Chondrocyte (in vitro differentiated cells): ENCODE measurements at regions not wholly inside any gene's neighbourhood (a gene's known extent, or its start where the extent isn't known, plus 50 kb on each side); places are given as distances from the start of the nearest gene placed in this dataset.

Experiments used
- DNase-seq: peaks from one replicate; pipeline ENCODE4 v3.0.0; 2021; ENCODE audit warnings: mixed read lengths, low spot score
- H3K27ac Mint-ChIP-seq: one replicate; pipeline ENCODE4 v1.8.0; 2021; ENCODE audit warnings: mild to moderate bottlenecking, moderate library complexity, mixed read lengths; ENCODE audit not compliant: unreplicated experiment
- H3K27me3 Mint-ChIP-seq: 2 replicates; pipeline ENCODE4 v1.8.0; 2021; ENCODE audit warnings: low read depth, mixed read lengths
- H3K36me3 Mint-ChIP-seq: 2 replicates; pipeline ENCODE4 v1.8.0; 2021; ENCODE audit warnings: low read depth, mixed read lengths
- H3K4me1 Mint-ChIP-seq: 2 replicates; pipeline ENCODE4 v1.8.0; 2021; ENCODE audit warnings: low read depth, mild to moderate bottlenecking, mixed read lengths
- H3K4me3 Mint-ChIP-seq: one replicate; pipeline ENCODE4 v1.8.0; 2021; ENCODE audit warnings: mild to moderate bottlenecking, moderate library complexity, mixed read lengths; ENCODE audit not compliant: unreplicated experiment
- H3K9me3 Mint-ChIP-seq: 2 replicates; pipeline ENCODE4 v1.8.0; 2021; ENCODE audit warnings: low read depth, mixed read lengths
- TF ChIP-seq, protein P1 (sequence below): fragments of 200-600 bp; sonication (generic); IDR thresholded peaks from 2 replicates; pipeline ENCODE4 v1.5.0; 2021; ENCODE audit warnings: antibody characterized with exemption, mild to moderate bottlenecking, moderate library complexity

DNA sequence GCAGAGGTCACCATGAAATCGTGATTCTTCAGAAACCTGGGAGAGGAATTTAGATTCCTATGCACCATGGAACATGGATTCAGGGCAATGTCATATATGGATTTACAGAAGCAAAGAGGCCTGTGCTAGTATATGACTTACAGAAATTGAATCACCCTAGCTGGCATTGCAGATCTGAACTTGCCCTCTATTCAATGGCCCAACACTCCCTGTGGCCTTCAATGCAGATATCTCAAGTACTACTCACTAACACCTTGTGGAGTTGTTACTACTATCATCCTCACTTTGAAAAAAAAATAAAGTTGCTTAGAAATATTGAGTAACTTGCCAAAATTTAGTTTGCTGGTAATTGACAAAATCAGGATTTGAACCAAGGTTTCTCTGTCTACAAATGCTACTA, 305.4 kb upstream of the SLITRK1 start:
- peaks cover 2% of the 10 kb centered on the region for H3K36me3 Mint-ChIP-seq
- H3K9me3 Mint-ChIP-seq, result peaks cover 11% of the 10 kb centered on the region
- DNase-seq, result no peak
- no peak overlapping the region for H3K4me3 Mint-ChIP-seq
- H3K4me1 Mint-ChIP-seq, result peaks cover 13% of the 10 kb centered on the region
- TF ChIP-seq, protein P1, sequence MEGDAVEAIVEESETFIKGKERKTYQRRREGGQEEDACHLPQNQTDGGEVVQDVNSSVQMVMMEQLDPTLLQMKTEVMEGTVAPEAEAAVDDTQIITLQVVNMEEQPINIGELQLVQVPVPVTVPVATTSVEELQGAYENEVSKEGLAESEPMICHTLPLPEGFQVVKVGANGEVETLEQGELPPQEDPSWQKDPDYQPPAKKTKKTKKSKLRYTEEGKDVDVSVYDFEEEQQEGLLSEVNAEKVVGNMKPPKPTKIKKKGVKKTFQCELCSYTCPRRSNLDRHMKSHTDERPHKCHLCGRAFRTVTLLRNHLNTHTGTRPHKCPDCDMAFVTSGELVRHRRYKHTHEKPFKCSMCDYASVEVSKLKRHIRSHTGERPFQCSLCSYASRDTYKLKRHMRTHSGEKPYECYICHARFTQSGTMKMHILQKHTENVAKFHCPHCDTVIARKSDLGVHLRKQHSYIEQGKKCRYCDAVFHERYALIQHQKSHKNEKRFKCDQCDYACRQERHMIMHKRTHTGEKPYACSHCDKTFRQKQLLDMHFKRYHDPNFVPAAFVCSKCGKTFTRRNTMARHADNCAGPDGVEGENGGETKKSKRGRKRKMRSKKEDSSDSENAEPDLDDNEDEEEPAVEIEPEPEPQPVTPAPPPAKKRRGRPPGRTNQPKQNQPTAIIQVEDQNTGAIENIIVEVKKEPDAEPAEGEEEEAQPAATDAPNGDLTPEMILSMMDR, result no peak
- no peak overlapping the region for H3K27ac Mint-ChIP-seq
- no peaks in the 10 kb centered on the region for H3K27me3 Mint-ChIP-seq

DNA sequence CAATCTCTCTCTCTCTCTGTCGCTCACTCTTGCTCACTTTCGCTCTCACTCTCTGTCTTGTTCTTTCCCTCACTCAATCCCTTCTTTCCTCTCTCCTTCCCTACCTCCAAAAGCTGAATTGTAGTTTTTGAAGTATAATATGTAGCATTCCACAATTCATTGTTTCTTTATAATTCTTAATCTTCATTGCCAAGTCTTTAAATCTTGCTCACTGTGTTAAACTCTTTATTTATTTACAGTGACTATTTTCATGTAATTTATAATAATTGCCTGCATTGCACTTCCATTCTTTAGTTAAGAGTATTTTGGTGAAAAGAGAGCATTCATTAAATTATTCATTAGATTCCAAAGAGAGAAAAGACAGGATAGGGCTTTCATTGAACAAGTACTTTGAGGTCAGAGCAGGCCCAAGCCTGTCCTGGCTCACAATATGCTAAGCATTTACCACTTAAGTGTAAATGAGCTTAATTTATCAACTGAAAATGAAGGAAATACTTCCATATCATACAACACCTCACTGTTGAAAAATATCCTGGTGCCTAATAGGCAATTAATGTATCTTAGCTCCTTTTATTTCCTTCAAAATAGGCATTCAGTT, 257.4 kb upstream of the SLITRK1 start:
- TF ChIP-seq, protein P1, result no peak
- Mint-ChIP-seq H3K36me3 (no peaks in the 10 kb centered on the region), H3K27ac (no peak overlapping the region), H3K9me3 (no peaks in the 10 kb centered on the region), H3K4me1 (no peaks in the 10 kb centered on the region), H3K27me3 (no peaks in the 10 kb centered on the region), H3K4me3 (no peak overlapping the region)
- DNase-seq, result no peak

- no peak overlapping the region for H3K4me3 Mint-ChIP-seq
- TF ChIP-seq, protein P1, result no peak
- no peaks in the 10 kb centered on the region for H3K27me3 Mint-ChIP-seq
- H3K36me3 Mint-ChIP-seq, result no peaks in the 10 kb centered on the region
- H3K27ac Mint-ChIP-seq, result no peak overlapping the region
- H3K9me3 Mint-ChIP-seq, result no peaks in the 10 kb centered on the region
- no peaks in the 10 kb centered on the region for H3K4me1 Mint-ChIP-seq
- DNase-seq, result no peak
Measured at GRCh38 chr13:84137292-84137691, 255.0 kb upstream of the SLITRK1 start.

- Mint-ChIP-seq H3K27ac (no peak overlapping the region), H3K4me1 (no peaks in the 10 kb centered on the region), H3K9me3 (no peaks in the 10 kb centered on the region), H3K4me3 (no peak overlapping the region), H3K36me3 (no peaks in the 10 kb centered on the region), H3K27me3 (no peaks in the 10 kb centered on the region)
- TF ChIP-seq, protein P1, result no peak
- DNase-seq, result no peak
Measured at GRCh38 chr13:84136582-84136981, 254.3 kb upstream of the SLITRK1 start.

DNA sequence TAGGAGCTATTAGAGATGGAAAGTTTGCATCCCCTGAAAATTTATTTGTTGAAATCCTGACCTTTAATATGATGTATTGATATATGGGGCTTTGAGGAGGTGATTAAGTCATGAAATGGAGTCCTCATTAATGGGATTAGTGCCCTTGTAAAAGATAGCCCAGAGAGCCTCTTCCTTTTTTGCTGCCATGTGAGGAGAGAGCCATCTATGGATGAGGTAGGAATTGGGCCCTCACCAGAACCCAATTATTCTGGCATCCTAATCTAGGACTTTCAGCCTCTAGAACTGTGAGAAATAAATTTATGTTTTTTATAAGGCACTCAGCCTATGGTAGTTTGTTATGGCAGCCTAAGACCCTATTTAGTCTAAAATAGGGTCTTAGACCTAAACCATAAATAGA, 250.2 kb upstream of the SLITRK1 start:
- H3K36me3 Mint-ChIP-seq, result no peaks in the 10 kb centered on the region
- no peak overlapping the region for H3K27ac Mint-ChIP-seq
- H3K4me1 Mint-ChIP-seq, result no peaks in the 10 kb centered on the region
- TF ChIP-seq, protein P1, result no peak
- DNase-seq, result no peak
- H3K4me3 Mint-ChIP-seq, result no peak overlapping the region
- no peaks in the 10 kb centered on the region for H3K27me3 Mint-ChIP-seq
- H3K9me3 Mint-ChIP-seq, result no peaks in the 10 kb centered on the region
